GM10266 (cell line): ENCODE measurements at regions not wholly inside any gene's neighbourhood (a gene's known extent, or its start where the extent isn't known, plus 50 kb on each side); places are given as distances from the start of the nearest gene placed in this dataset.
A peak's percentile ranks its signal among the peaks of the same experiment; 100 is the strongest.

Experiments
- DNase-seq: peaks from one replicate; pipeline ENCODE4 v3.0.0; 2012; ENCODE audit errors: extremely low spot score
- CTCF ChIP-seq: IDR thresholded peaks from 2 replicates; pipeline ENCODE4 v1.5.1; 2012; ENCODE audit warnings: mild to moderate bottlenecking, low read depth; ENCODE audit not compliant: control insufficient read depth, insufficient read depth; ENCODE audit errors: missing control alignments

- no peak for DNase-seq
- TF ChIP-seq CTCF, result no peak
Measured at GRCh38 chr6:25172819-25173218, 106.4 kb upstream of the CARMIL1 start.

- no peak for DNase-seq
- TF ChIP-seq CTCF, result no peak
Measured at GRCh38 chr6:25173246-25173645, 105.9 kb upstream of the CARMIL1 start.

GRCh38 chr6:25173951-25174474, 105.2 kb upstream of the CARMIL1 start:
- no peak for DNase-seq
- TF ChIP-seq CTCF, result no peak

- no peak for TF ChIP-seq CTCF
- DNase-seq, result no peak
Measured at GRCh38 chr6:25174678-25175077, 104.5 kb upstream of the CARMIL1 start.

DNA sequence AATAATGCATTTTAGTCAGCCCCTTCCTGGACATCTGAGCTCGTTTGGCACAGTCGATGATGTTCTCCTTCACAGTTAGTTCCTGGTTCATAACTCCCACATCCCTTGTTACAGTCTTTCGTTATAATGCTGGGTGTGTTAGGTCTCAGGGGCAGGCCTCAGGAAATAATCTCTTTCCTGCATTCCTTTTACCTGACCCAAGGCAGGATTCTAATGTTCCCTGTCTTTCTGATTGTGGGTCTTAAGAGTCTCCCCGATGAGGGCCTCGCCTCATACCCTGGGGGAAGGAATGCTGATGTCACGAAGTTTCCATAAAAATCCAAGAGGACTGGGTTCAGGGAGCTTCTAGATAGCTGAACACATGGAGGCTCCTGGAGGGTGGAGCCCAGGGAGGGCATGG, 104.0 kb upstream of the CARMIL1 start:
- DNase-seq, result no peak
- no peak for TF ChIP-seq CTCF

DNA sequence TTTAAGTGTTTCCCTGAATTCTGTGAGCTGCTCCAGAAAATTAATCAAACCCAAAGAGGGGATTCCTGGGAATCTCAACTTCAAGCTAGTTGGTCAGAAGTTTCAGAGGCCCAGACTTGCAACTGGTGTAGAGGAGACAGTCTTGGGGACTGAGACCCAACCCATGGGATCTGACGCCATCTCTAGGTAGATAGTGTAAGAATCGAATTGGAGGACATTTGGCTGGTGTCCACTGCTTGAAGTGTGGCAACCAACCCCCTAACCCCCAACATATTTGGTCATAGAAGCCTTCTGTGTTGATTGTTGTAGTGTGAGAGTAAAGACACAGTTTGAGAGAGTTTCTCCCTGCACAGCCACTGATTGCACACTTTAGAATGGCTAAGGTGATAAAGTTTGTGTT, 103.5 kb upstream of the CARMIL1 start:
- no peak for DNase-seq
- TF ChIP-seq CTCF, result peak; percentile 33

- TF ChIP-seq CTCF, result no peak
- no peak for DNase-seq
Measured at GRCh38 chr6:25176466-25176865, 102.7 kb upstream of the CARMIL1 start.
